ENCODE measurements at regions not wholly inside any gene's neighbourhood (a gene's known extent, or its start where the extent isn't known, plus 50 kb on each side); places are given as distances from the start of the nearest gene placed in this dataset.

GRCh38 chr5:54772684-54773083, 212.7 kb downstream of the ESM1 start:
- TF ChIP-seq GATA3 (IDR thresholded peaks at IDR 0.05; ENCODE audit: low read depth, low read length) (no peak), GATA2 (IDR thresholded peaks at IDR 0.05; ENCODE audit: low read depth, low read length) (no peak)
